Adrenal gland (tissue), 9 donors: ENCODE measurements at regions not wholly inside any gene's neighbourhood (a gene's known extent, or its start where the extent isn't known, plus 50 kb on each side); places are given as distances from the start of the nearest gene placed in this dataset.
A peak's percentile ranks its signal among the peaks of the same experiment; 100 is the strongest.

Experiments used
- DNase-seq, 7 donors: peaks; one replicate each; pipeline ENCODE4 v3.0.0-alpha.2; 2019 to 2020
- H3K27ac ChIP-seq, 5 donors: fragments of 200-600 bp; sonication (generic) in 4 of 5; 1 replicate in 3 of 5; 2 replicates in 2 of 5; pipeline versions ENCODE4 v1.5.1 to v1.8.0; 2016 to 2020; ENCODE audit warnings: mild to moderate bottlenecking in 1 of 5
- H3K27me3 ChIP-seq: fragments of 200-600 bp; 2 replicates; pipeline ENCODE4 v1.8.0; 2021
- H3K36me3 ChIP-seq, 2 donors: fragments of 200-600 bp; replicated peaks in 1 of 2; 1 replicate in 1 of 2; 2 replicates in 1 of 2; pipeline versions ENCODE4 v1.5.1 to v1.8.0; 2018 to 2022
- H3K4me1 ChIP-seq, 2 donors: fragments of 200-600 bp; replicated peaks in 1 of 2; 1 replicate in 1 of 2; 2 replicates in 1 of 2; pipeline versions ENCODE4 v1.5.1 to v1.8.0; 2018 to 2021
- H3K4me3 ChIP-seq, 4 donors: fragments of 200-600 bp; sonication (generic) in 3 of 4; one replicate each; pipeline ENCODE4 v1.5.1; 2016 to 2018
- H3K9me3 ChIP-seq, 3 donors: fragments of 200-600 bp; sonication (generic) in 1 of 3; replicated peaks in 1 of 3; 1 replicate in 2 of 3; 2 replicates in 1 of 3; pipeline versions ENCODE4 v1.5.1 to v1.8.0; 2016 to 2021
- POLR2A ChIP-seq, 2 donors: fragments of 450-650 bp; IDR thresholded peaks; one replicate each; pipeline ENCODE4 v1.6.1; 2017; ENCODE audit warnings: antibody characterized with exemption in 2 of 2, mild to moderate bottlenecking in 2 of 2, moderate library complexity in 1 of 2
- WGBS, 4 donors: extraction: QIAGEN DNeasy Blood & Tissue Kit in 2 of 4; methylation state at CpG; one replicate each; pipeline versions ENCODE4 v1.1.5 to v1.1.7; 2013 to 2017; 5-methylcytosine and 5-hydroxymethylcytosine counted together
- intact Hi-C, 2 donors: fragments of 100-400 bp; cut with DNase I; formaldehyde crosslinking; loops; one replicate each; pipeline versions ENCODE4 v1.14.1 to v1.15.0; 2022 to 2023
- TF ChIP-seq, protein P1 (sequence below), 6 experiments: fragments of 450-650 bp in 4 of 6; fragments of 200-600 bp in 2 of 6; sonication (generic) in 1 of 6; IDR thresholded peaks; 1 replicate in 5 of 6; 2 replicates in 1 of 6; pipeline versions ENCODE4 v1.5.1 to v1.8.0; 2016 to 2021; ENCODE audit warnings: antibody characterized with exemption in 6 of 6, mild to moderate bottlenecking in 2 of 6, moderate library complexity in 1 of 6
- donor health status: healthy with polysubstance abuse.
- donor health status: Bipolar disorder and iron deficiency.
- donor health status: DM: yes; HTN: yes; CAD: no.
- donor health status: DM: no; HTN: no; CAD: no.
- donor health status: DM: no; HTN: no; CAD: no.

- intact Hi-C loops: no loop called here
- Histone ChIP-seq H3K9me3 (no peaks in the 10 kb centered on the region), H3K36me3 (no peaks in the 10 kb centered on the region), H3K27ac (no peak overlapping the region), H3K27me3 (no peaks in the 10 kb centered on the region), H3K4me1 (no peaks in the 10 kb centered on the region), H3K4me3 (no peak overlapping the region)
- WGBS, 4 donors: 78 to 87% (median 83%) methylated on average over 9 to 10 of the region's 10 CpGs
- no peak for TF ChIP-seq POLR2A (IDR thresholded peaks at IDR 0.05)
- TF ChIP-seq, protein P1, sequence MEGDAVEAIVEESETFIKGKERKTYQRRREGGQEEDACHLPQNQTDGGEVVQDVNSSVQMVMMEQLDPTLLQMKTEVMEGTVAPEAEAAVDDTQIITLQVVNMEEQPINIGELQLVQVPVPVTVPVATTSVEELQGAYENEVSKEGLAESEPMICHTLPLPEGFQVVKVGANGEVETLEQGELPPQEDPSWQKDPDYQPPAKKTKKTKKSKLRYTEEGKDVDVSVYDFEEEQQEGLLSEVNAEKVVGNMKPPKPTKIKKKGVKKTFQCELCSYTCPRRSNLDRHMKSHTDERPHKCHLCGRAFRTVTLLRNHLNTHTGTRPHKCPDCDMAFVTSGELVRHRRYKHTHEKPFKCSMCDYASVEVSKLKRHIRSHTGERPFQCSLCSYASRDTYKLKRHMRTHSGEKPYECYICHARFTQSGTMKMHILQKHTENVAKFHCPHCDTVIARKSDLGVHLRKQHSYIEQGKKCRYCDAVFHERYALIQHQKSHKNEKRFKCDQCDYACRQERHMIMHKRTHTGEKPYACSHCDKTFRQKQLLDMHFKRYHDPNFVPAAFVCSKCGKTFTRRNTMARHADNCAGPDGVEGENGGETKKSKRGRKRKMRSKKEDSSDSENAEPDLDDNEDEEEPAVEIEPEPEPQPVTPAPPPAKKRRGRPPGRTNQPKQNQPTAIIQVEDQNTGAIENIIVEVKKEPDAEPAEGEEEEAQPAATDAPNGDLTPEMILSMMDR (IDR thresholded peaks at IDR 0.05): no peak
- DNase-seq: no peak
Measured at GRCh38 chr10:43712821-43713584, 64.3 kb upstream of the ZNF32 start.

- no peak overlapping the region for H3K27ac ChIP-seq
- H3K4me1 ChIP-seq: no peaks in the 10 kb centered on the region
- intact Hi-C loops: no loop called here
- no peak overlapping the region for H3K4me3 ChIP-seq
- H3K27me3 ChIP-seq: no peaks in the 10 kb centered on the region
- no peaks in the 10 kb centered on the region for H3K9me3 ChIP-seq
- TF ChIP-seq POLR2A (IDR thresholded peaks at IDR 0.05): no peak
- TF ChIP-seq, protein P1 (IDR thresholded peaks at IDR 0.05): no peak
- 82 to 91% (median 85%) methylated on average over 7 of the region's 7 CpGs for WGBS, 4 donors
- DNase-seq: no peak
- H3K36me3 ChIP-seq: no peaks in the 10 kb centered on the region
Measured at GRCh38 chr10:43710772-43711471, 62.2 kb upstream of the ZNF32 start.

- Histone ChIP-seq H3K4me1 (no peaks in the 10 kb centered on the region), H3K9me3 (no peaks in the 10 kb centered on the region), H3K27ac (peak overlapping the region in 1 of 5 donors; percentile 55), H3K27me3 (no peaks in the 10 kb centered on the region), H3K36me3 (no peaks in the 10 kb centered on the region), H3K4me3 (no peak overlapping the region)
- TF ChIP-seq, protein P1 (IDR thresholded peaks at IDR 0.05): no peak
- no peak for TF ChIP-seq POLR2A (IDR thresholded peaks at IDR 0.05)
- intact Hi-C loops: no loop called here
- 29 to 49% (median 42%) methylated on average over 3 of the region's 3 CpGs for WGBS, 4 donors
- no peak for DNase-seq
Measured at GRCh38 chr10:43708262-43708661, 59.6 kb upstream of the ZNF32 start.

DNA sequence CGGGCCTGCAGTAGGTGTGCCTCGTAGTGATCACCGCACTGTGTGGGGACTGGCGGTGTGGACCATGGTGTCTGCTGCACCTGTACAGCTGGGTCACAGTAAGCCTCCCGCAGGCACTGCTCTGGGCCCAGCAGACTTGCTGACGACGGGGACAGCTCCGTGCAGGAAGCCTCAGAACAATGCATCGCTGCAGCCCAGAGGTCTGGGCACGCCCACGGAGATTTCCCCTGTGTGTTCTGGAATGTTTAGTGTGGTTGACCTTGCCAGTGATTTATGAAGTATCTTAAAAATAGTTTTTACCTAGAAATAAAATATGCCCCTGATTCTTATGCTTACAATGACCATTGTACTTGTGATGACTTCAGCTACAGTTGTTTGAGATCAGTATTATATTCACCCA lies 59.1 kb upstream of the ZNF32 start:
- 43 to 55% (median 50%) methylated on average over 11 of the region's 11 CpGs for WGBS, 4 donors
- Histone ChIP-seq H3K27ac (peak overlapping the region in 1 of 5 donors; percentile 55), H3K4me3 (no peak overlapping the region), H3K4me1 (no peaks in the 10 kb centered on the region), H3K27me3 (no peaks in the 10 kb centered on the region), H3K36me3 (no peaks in the 10 kb centered on the region), H3K9me3 (no peaks in the 10 kb centered on the region)
- DNase-seq: peak in 3 of 7 donors; percentile 43 to 67 (median 52)
- TF ChIP-seq POLR2A (IDR thresholded peaks at IDR 0.05): no peak
- intact Hi-C loops: no loop called here
